HG03342 (cell line): ENCODE measurements at regions not wholly inside any gene's neighbourhood (a gene's known extent, or its start where the extent isn't known, plus 50 kb on each side); places are given as distances from the start of the nearest gene placed in this dataset.
"Not testable (repeated sequence)": the region's sequence is repeated elsewhere in the genome, so short reads cannot be mapped to it uniquely, and the experiment has no call there.

ENCODE experiments used
- ATAC-seq: cut with Tn5 transposase; IDR thresholded peaks from one replicate; pipeline ENCODE4 v1.9.1; 2021; ENCODE audit warnings: mild to moderate bottlenecking, moderate library complexity; ENCODE audit not compliant: unreplicated experiment

GRCh38 chr2:43074592-43075053 lies 151.8 kb downstream of the ZFP36L2 start:
- no peak for ATAC-seq

- no peak for ATAC-seq
Observed at GRCh38 chr2:43074052-43074451, 152.4 kb downstream of the ZFP36L2 start.

- no peak for ATAC-seq
Observed at GRCh38 chr2:43073401-43073825, 153.0 kb downstream of the ZFP36L2 start.

- ATAC-seq = no peak
Observed at GRCh38 chr2:43071599-43072550, 154.5 kb downstream of the ZFP36L2 start.

- ATAC-seq = no peak
Observed at GRCh38 chr2:43070676-43071502, 155.5 kb downstream of the ZFP36L2 start.

- ATAC-seq = no peak
Observed at GRCh38 chr2:43070030-43070429, 156.4 kb downstream of the ZFP36L2 start.

GRCh38 chr2:43068631-43069517 lies 157.5 kb downstream of the ZFP36L2 start:
- ATAC-seq = no peak

- ATAC-seq = no peak
Observed at GRCh38 chr2:43068041-43068533, 158.3 kb downstream of the ZFP36L2 start.

- no peak for ATAC-seq
Observed at GRCh38 chr2:43067254-43068040, 159.0 kb downstream of the ZFP36L2 start.

GRCh38 chr2:43066541-43067253 lies 159.7 kb downstream of the ZFP36L2 start:
- not testable (repeated sequence) for ATAC-seq

GRCh38 chr2:43065871-43066270 lies 160.5 kb downstream of the ZFP36L2 start:
- no peak for ATAC-seq

- no peak for ATAC-seq
Observed at GRCh38 chr2:43065036-43065435, 161.4 kb downstream of the ZFP36L2 start.

GRCh38 chr2:43063096-43063495 lies 163.3 kb downstream of the ZFP36L2 start:
- not testable (repeated sequence) for ATAC-seq

GRCh38 chr2:43062058-43062457 lies 164.3 kb downstream of the ZFP36L2 start:
- no peak for ATAC-seq

GRCh38 chr2:43060390-43061016 lies 165.9 kb downstream of the ZFP36L2 start:
- ATAC-seq = no peak

- ATAC-seq = peak; percentile 69
Observed at GRCh38 chr2:43059183-43059897, 167.1 kb downstream of the ZFP36L2 start.

- ATAC-seq = no peak
Observed at GRCh38 chr2:43058726-43059110, 167.7 kb downstream of the ZFP36L2 start.
